ENCODE measurements at regions not wholly inside any gene's neighbourhood (a gene's known extent, or its start where the extent isn't known, plus 50 kb on each side); places are given as distances from the start of the nearest gene placed in this dataset.

DNA sequence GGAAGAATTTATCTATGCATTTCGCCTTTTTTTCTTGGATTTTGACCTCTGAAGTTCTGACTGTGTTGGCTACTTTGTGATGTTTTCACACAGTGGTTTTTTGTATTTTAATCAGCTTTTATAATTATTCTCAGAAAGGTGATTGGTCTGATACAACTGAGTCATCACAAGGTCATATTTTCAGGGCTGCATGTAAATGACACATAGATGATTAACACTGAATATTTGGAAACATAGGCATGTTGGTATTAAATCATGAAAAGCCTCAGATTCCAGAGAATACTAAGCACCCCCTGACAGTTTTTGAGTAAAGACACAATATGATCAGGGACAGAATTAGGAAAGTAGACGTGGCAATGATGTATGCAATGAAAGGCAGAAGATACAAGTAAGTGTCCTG is 175.5 kb upstream of the SLCO3A1 start:
- no peak for TF ChIP-seq CTCF (IDR thresholded peaks at IDR 0.05; ENCODE audit: poor library complexity, severe bottlenecking)
- no peak for TF ChIP-seq MXI1 (conservative IDR thresholded peaks at IDR 0.05; ENCODE audit: poor library complexity, severe bottlenecking)
- no peak for TF ChIP-seq TAF1 (IDR thresholded peaks at IDR 0.05; ENCODE audit: low read depth)
- TF ChIP-seq EZH2 (IDR thresholded peaks at IDR 0.05; ENCODE audit: borderline replicate concordance, insufficient read depth, low read length, poor library complexity, severe bottlenecking): no peak
